Stimulated activated CD8-positive, alpha-beta memory T cell treated with anti-CD3 and anti-CD28 coated beads, Interleukin-12 subunit alpha, Interleukin-12 subunit beta, amount 100 ng/mL, for 4 hours (primary cell): ENCODE measurements at regions not wholly inside any gene's neighbourhood (a gene's known extent, or its start where the extent isn't known, plus 50 kb on each side); places are given as distances from the start of the nearest gene placed in this dataset.
"Not testable (repeated sequence)": the region's sequence is repeated elsewhere in the genome, so short reads cannot be mapped to it uniquely, and the experiment has no call there.

Source experiments
- DNase-seq: peaks from one replicate; pipeline ENCODE4 v3.0.0-alpha.2; 2020; ENCODE audit warnings: low read depth

DNA sequence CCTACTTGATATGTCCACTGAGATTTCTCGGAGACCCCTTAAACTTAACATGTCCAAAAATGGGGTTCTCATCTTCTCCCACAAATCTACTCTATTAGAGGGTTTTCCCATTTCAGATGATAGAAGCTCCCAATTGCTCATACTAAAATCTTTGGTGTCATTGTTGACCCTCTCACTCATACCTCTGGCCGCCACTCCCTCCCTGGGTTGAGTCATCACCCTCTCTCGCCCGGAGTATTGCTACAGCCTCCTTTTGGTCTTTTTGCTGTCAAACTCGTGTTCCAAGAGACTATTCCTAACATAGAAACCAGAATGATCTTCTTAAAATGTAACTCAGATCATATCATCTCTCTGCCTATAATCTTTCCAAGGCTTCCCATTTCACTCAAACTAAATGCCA lies 91.0 kb upstream of the GNAQ start:
- DNase-seq: no peak

- DNase-seq: peak; percentile 13
Observed at GRCh38 chr9:78121488-78121887, 89.9 kb upstream of the GNAQ start.

- no peak for DNase-seq
Observed at GRCh38 chr9:78118742-78119473, 87.3 kb upstream of the GNAQ start.

DNA sequence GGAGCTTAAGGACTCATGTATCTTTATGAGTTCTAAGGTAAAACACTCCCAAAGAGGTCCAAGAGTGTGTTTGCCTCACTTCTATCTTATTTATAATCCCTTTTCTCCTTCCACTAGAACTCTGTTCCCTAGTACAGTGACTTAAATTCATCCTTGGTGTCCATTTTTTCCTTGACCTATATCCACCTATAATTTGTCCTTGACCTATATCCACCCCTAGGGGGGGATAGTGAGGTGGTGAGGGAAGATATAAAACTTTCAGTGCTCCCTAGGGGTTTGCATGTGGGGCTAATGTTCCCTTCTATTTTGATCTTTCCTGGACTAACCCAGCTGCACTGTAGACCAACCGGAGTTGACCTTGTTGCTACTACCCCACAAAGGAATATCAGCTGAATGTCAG lies 83.5 kb upstream of the GNAQ start:
- no peak for DNase-seq

GRCh38 chr9:78114581-78114980 lies 83.0 kb upstream of the GNAQ start:
- DNase-seq: no peak

DNA sequence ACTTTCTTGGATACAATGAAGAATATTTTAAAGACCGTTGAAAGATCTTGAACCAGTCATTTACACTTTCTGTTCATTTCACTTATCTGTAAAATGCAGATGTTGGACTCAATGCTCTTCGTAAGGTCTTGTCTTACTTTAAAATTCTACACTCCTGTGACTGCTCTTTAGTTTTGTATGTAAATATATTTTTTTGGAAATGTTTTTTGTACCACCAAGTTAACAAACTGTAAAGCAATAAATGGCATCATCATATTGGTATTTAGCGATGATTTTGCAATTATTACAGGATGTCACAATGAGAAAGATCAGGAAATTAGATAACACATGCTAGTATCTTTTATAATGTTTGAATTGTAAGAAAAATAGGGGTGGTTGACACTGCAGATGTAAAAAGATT lies 80.8 kb upstream of the GNAQ start:
- DNase-seq: no peak

DNA sequence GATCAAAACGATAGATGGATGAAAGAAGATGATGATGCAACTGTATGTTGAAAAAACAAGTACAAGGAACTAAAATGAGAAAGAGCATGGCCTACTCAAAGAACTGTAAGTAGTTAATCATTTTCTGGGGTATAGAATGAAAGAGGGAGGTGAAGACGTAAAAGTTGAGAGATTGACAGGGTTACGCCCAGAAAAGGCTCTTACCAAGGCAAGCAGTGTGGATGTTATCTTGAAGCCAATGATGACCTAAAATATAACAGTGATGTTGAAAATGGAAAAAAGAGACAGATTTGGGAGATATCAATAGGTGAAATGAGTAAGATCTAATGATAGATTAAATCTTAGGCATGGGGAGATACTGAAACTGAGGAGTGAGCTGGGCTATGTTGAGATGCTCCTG lies 80.4 kb upstream of the GNAQ start:
- no peak for DNase-seq

GRCh38 chr9:78109075-78109474 lies 77.5 kb upstream of the GNAQ start:
- DNase-seq: no peak

- not testable (repeated sequence) for DNase-seq
Observed at GRCh38 chr9:78106586-78106985, 75.0 kb upstream of the GNAQ start.

GRCh38 chr9:78103971-78104433 lies 72.4 kb upstream of the GNAQ start:
- DNase-seq: no peak

- no peak for DNase-seq
Observed at GRCh38 chr9:78101247-78101646, 69.6 kb upstream of the GNAQ start.

GRCh38 chr9:78097541-78097940 lies 65.9 kb upstream of the GNAQ start:
- no peak for DNase-seq

- DNase-seq: no peak
Observed at GRCh38 chr9:78091731-78092130, 60.1 kb upstream of the GNAQ start.

GRCh38 chr9:78089111-78089510 lies 57.5 kb upstream of the GNAQ start:
- DNase-seq: no peak

- DNase-seq: not testable (repeated sequence)
Observed at GRCh38 chr9:78088190-78088589, 56.6 kb upstream of the GNAQ start.
